PFSK-1 (cell line): ENCODE measurements at regions not wholly inside any gene's neighbourhood (a gene's known extent, or its start where the extent isn't known, plus 50 kb on each side); places are given as distances from the start of the nearest gene placed in this dataset.

Experiments used
- FOXP2 ChIP-seq: optimal IDR thresholded peaks from 2 replicates; pipeline ENCODE3; 2011; ENCODE audit warnings: borderline replicate concordance, control low read depth, inconsistent platforms; ENCODE audit not compliant: insufficient read depth; ENCODE audit errors: extremely low read length, extremely low read depth
- POLR2AphosphoS5 ChIP-seq: IDR thresholded peaks from 2 replicates; pipeline ENCODE4 v1.6.1; 2012; ENCODE audit warnings: low read depth, mild to moderate bottlenecking, control low read depth, low read length, moderate library complexity
- REST ChIP-seq, 2 experiments: IDR thresholded peaks; 2 replicates each; pipeline versions ENCODE4 v1.6.1 to v1.8.0; 2011 to 2012; ENCODE audit warnings: low read depth in 2 of 2, low read length in 2 of 2, control low read depth in 1 of 2, inconsistent platforms in 1 of 2, mild to moderate bottlenecking in 1 of 2, moderate library complexity in 1 of 2; ENCODE audit not compliant: insufficient read depth in 1 of 2
- SIN3A ChIP-seq: IDR thresholded peaks from 2 replicates; pipeline ENCODE4 v1.6.1; 2012; ENCODE audit warnings: mild to moderate bottlenecking, low read length, moderate library complexity, borderline replicate concordance; ENCODE audit not compliant: insufficient read depth
- TAF1 ChIP-seq: IDR thresholded peaks from 2 replicates; pipeline ENCODE4 v1.6.1; 2012; ENCODE audit warnings: low read length, control low read depth, borderline replicate concordance; ENCODE audit not compliant: insufficient read depth

GRCh38 chr6:125358898-125359297, 57.1 kb upstream of the HDDC2 start:
- TF ChIP-seq POLR2AphosphoS5 (no peak), REST (IDR thresholded peaks at IDR 0.05; ENCODE audit: insufficient read depth in 1 of 2, low read depth in 2 of 2, low read length in 2 of 2) (no peak), SIN3A (no peak), FOXP2 (no peak), TAF1 (no peak)
